ENCODE measurements at regions not wholly inside any gene's neighbourhood (a gene's known extent, or its start where the extent isn't known, plus 50 kb on each side); places are given as distances from the start of the nearest gene placed in this dataset.

GRCh38 chr7:109963741-109964140, 1127.2 kb upstream of the LRRN3 start:
- DNase-seq = no peak

- DNase-seq = no peak
These were observed 1126.1 kb upstream of the LRRN3 start for GRCh38 chr7:109964780-109965179.

- DNase-seq = no peak
These were observed 1123.5 kb upstream of the LRRN3 start for GRCh38 chr7:109967406-109967805.

- DNase-seq = no peak
These were observed 1107.3 kb upstream of the LRRN3 start for GRCh38 chr7:109983618-109984017.

GRCh38 chr7:109984729-109985128, 1106.2 kb upstream of the LRRN3 start:
- no peak for DNase-seq

GRCh38 chr7:109986701-109987100, 1104.2 kb upstream of the LRRN3 start:
- DNase-seq = no peak

GRCh38 chr7:109996411-109996810, 1094.5 kb upstream of the LRRN3 start:
- no peak for DNase-seq

- no peak for DNase-seq
These were observed 1094.0 kb upstream of the LRRN3 start for GRCh38 chr7:109996927-109997326.

GRCh38 chr7:109997837-109998236, 1093.1 kb upstream of the LRRN3 start:
- no peak for DNase-seq

- DNase-seq = no peak
These were observed 1089.5 kb upstream of the LRRN3 start for GRCh38 chr7:110001254-110001938.

- DNase-seq = no peak
These were observed 1087.1 kb upstream of the LRRN3 start for GRCh38 chr7:110003827-110004226.

GRCh38 chr7:110007320-110008063, 1083.4 kb upstream of the LRRN3 start:
- no peak for DNase-seq

- DNase-seq = no peak
These were observed 1080.6 kb upstream of the LRRN3 start for GRCh38 chr7:110010359-110010758.

- DNase-seq = no peak
These were observed 1073.5 kb upstream of the LRRN3 start for GRCh38 chr7:110017405-110017804.

- DNase-seq = no peak
These were observed 1063.5 kb upstream of the LRRN3 start for GRCh38 chr7:110027385-110027784.

GRCh38 chr7:110043519-110043918, 1047.4 kb upstream of the LRRN3 start:
- no peak for DNase-seq

GRCh38 chr7:110050785-110051184, 1040.1 kb upstream of the LRRN3 start:
- no peak for DNase-seq

GRCh38 chr7:110051372-110051771, 1039.6 kb upstream of the LRRN3 start:
- no peak for DNase-seq

GRCh38 chr7:110056331-110056730, 1034.6 kb upstream of the LRRN3 start:
- no peak for DNase-seq

- DNase-seq = no peak
These were observed 1032.5 kb upstream of the LRRN3 start for GRCh38 chr7:110058401-110058800.

- DNase-seq = no peak
These were observed 1029.5 kb upstream of the LRRN3 start for GRCh38 chr7:110061387-110061786.

GRCh38 chr7:110065121-110065520, 1025.8 kb upstream of the LRRN3 start:
- DNase-seq = no peak

GRCh38 chr7:110066843-110067242, 1024.1 kb upstream of the LRRN3 start:
- DNase-seq = no peak

- no peak for DNase-seq
These were observed 1019.7 kb upstream of the LRRN3 start for GRCh38 chr7:110071192-110071591.

GRCh38 chr7:110075450-110075849, 1015.5 kb upstream of the LRRN3 start:
- no peak for DNase-seq

Measured in right hindlimb (tissue), 1 donor.